Panc1 (cell line): ENCODE measurements at regions not wholly inside any gene's neighbourhood (a gene's known extent, or its start where the extent isn't known, plus 50 kb on each side); places are given as distances from the start of the nearest gene placed in this dataset.

ENCODE experiments used
- ATAC-seq: fragments of 200-7000 bp; cut with Tn5 transposase; 2 replicates; pipeline ENCODE4 v1.9.1; 2020; ENCODE audit warnings: mild to moderate bottlenecking, moderate library complexity
- BruUV-seq: library from RNA; stranded (reverse); fragments of 400-500 nt; replicated peaks from 2 replicates; lab custom pipeline; 2021; lab: Mats Ljungman, UMichigan
- CTCF ChIA-PET: fragments of 300-600 bp; sonication (Branson Sonifier 250); formaldehyde crosslinking; loops from one replicate; lab custom pipeline; 2022; ENCODE audit warnings: antibody characterized with exemption; lab: Charles Lee
- POLR2A ChIA-PET: fragments of 300-600 bp; sonication (Branson Sonifier 250); formaldehyde crosslinking; loops from one replicate; lab custom pipeline; 2022; ENCODE audit warnings: antibody characterized with exemption; lab: Charles Lee
- DNase-seq: peaks from one replicate; pipeline ENCODE4 v3.0.0-alpha.2; 2010; ENCODE audit warnings: low read depth, low spot score
- H3K27ac ChIP-seq: 2 replicates; pipeline ENCODE4 v1.5.1; 2011; ENCODE audit warnings: mild to moderate bottlenecking, low read length, inconsistent platforms
- H3K27me3 ChIP-seq: fragments of 200-500 bp; sonication (Bioruptor generic); 2 replicates; pipeline ENCODE4 v1.6.0; 2014; ENCODE audit warnings: low read length, inconsistent platforms; ENCODE audit not compliant: control insufficient read depth, insufficient read depth
- H3K36me3 ChIP-seq: fragments of 200-500 bp; sonication (Bioruptor generic); 2 replicates; pipeline ENCODE4 v1.5.1; 2014; ENCODE audit warnings: inconsistent platforms, mild to moderate bottlenecking, low read length, moderate library complexity; ENCODE audit not compliant: control insufficient read depth, insufficient read depth
- H3K4me1 ChIP-seq: 2 replicates; pipeline ENCODE4 v1.5.1; 2011; ENCODE audit warnings: inconsistent platforms, mild to moderate bottlenecking, low read length, moderate library complexity; ENCODE audit not compliant: control insufficient read depth, insufficient read depth
- H3K4me3 ChIP-seq, 2 experiments: 2 replicates each; pipeline ENCODE4 v1.5.1; 2011 to 2012; ENCODE audit warnings: low read depth in 2 of 2, low read length in 2 of 2, mild to moderate bottlenecking in 2 of 2, inconsistent platforms in 1 of 2, moderate library complexity in 1 of 2
- H3K9me3 ChIP-seq: fragments of 200-500 bp; sonication (Bioruptor generic); 2 replicates; pipeline ENCODE4 v1.5.1; 2014; ENCODE audit warnings: low read depth, mild to moderate bottlenecking, inconsistent platforms, low read length, moderate library complexity; ENCODE audit not compliant: control insufficient read depth, insufficient read depth
- POLR2AphosphoS5 ChIP-seq: IDR thresholded peaks from 2 replicates; pipeline ENCODE4 v1.6.1; 2012; ENCODE audit warnings: mild to moderate bottlenecking, low read depth, low read length, moderate library complexity
- SIN3A ChIP-seq: IDR thresholded peaks from 2 replicates; pipeline ENCODE4 v1.6.1; 2012; ENCODE audit warnings: low read depth, mild to moderate bottlenecking, low read length, moderate library complexity, borderline replicate concordance; ENCODE audit not compliant: insufficient read depth
- TCF7L2 ChIP-seq: IDR thresholded peaks from 2 replicates; pipeline ENCODE4 v1.6.1; 2011; ENCODE audit warnings: mild to moderate bottlenecking, low read depth, low read length, inconsistent platforms
- in situ Hi-C: cut with HindIII; loops from 2 replicates; pipeline ENCODE4 v1.10.0; 2016; ENCODE audit warnings: low sequenced_read_pairs, low pct_unique_long_range_greater_than_20kb
- intact Hi-C: fragments of 100-400 bp; cut with micrococcal nuclease; formaldehyde crosslinking; loops from one replicate; pipeline ENCODE4 v1.10.0; 2022; ENCODE audit not compliant: unreplicated experiment
- TF ChIP-seq, protein P1 (sequence below): fragments of 450-650 bp; IDR thresholded peaks from 2 replicates; pipeline ENCODE4 v1.5.1; 2017; ENCODE audit warnings: mild to moderate bottlenecking
- TF ChIP-seq, protein P2 (sequence below), 2 experiments: IDR thresholded peaks; 2 replicates each; pipeline ENCODE4 v1.6.1; 2011 to 2012; ENCODE audit warnings: low read depth in 2 of 2, control low read depth in 1 of 2, low read length in 1 of 2, mild to moderate bottlenecking in 1 of 2, moderate library complexity in 1 of 2; ENCODE audit not compliant: insufficient read depth in 1 of 2

DNA sequence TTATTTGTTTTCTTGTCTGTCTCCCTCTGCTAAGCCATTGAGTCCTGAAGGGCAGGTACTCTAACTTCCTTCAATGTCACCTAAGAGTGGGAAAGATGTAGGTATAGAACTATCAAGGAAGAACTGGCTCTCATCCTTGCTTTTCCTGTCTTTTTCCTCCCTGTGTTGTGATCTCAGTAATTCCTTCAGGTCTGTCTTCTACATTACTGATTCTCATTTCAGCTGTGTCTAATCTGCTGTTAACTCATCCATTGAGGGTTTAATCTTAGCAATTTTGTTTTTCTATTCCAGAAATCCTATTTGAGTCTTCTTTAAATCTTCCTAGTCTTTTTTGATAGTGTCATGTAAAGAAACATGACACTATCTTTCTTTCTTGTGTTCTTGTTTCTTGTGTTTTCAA, 124.5 kb upstream of the PLXNC1 start:
- no TSS peak for BruUV-seq
- no peaks in the 10 kb centered on the region for H3K36me3 ChIP-seq
- intact Hi-C loops, result no loop called here
- no peaks in the 10 kb centered on the region for H3K4me1 ChIP-seq
- no peak for DNase-seq
- H3K27me3 ChIP-seq, result no peaks in the 10 kb centered on the region
- ATAC-seq, result no peak
- ChIA-PET CTCF (no interaction called here), POLR2A (no interaction called here)
- H3K9me3 ChIP-seq, result peaks cover 18% of the 10 kb centered on the region
- no peak for TF ChIP-seq TCF7L2
- TF ChIP-seq, protein P1, sequence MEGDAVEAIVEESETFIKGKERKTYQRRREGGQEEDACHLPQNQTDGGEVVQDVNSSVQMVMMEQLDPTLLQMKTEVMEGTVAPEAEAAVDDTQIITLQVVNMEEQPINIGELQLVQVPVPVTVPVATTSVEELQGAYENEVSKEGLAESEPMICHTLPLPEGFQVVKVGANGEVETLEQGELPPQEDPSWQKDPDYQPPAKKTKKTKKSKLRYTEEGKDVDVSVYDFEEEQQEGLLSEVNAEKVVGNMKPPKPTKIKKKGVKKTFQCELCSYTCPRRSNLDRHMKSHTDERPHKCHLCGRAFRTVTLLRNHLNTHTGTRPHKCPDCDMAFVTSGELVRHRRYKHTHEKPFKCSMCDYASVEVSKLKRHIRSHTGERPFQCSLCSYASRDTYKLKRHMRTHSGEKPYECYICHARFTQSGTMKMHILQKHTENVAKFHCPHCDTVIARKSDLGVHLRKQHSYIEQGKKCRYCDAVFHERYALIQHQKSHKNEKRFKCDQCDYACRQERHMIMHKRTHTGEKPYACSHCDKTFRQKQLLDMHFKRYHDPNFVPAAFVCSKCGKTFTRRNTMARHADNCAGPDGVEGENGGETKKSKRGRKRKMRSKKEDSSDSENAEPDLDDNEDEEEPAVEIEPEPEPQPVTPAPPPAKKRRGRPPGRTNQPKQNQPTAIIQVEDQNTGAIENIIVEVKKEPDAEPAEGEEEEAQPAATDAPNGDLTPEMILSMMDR, result no peak
- in situ Hi-C loops, result no loop called here
- H3K4me3 ChIP-seq, result no peak overlapping the region
- no peak overlapping the region for H3K27ac ChIP-seq

DNA sequence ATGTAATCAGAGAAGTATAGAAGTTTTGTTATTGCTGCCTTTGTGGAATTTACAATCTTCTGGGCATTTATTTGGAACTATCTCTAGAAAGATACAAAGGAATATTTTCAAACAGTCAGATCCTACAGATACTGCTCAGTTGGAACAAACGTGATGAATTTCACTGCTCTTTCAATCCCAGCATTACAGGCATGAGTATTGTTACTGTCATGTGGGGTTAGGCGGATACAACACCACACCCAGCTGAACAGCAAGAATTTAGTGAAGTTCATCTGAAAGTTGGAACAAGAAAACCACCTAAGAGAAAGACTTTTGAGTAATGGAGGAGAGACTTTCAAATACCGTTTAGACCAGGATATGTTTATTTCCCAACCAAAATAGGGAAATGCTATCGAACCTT, 123.3 kb upstream of the PLXNC1 start:
- intact Hi-C loops (no loop called here), in situ Hi-C loops (no loop called here)
- ChIA-PET CTCF (no interaction called here), POLR2A (no interaction called here)
- Histone ChIP-seq H3K27me3 (no peaks in the 10 kb centered on the region), H3K36me3 (no peaks in the 10 kb centered on the region), H3K9me3 (peaks cover 18% of the 10 kb centered on the region), H3K27ac (no peak overlapping the region), H3K4me1 (no peaks in the 10 kb centered on the region), H3K4me3 (no peak overlapping the region)
- ATAC-seq (no peak), DNase-seq (no peak)
- TF ChIP-seq TCF7L2 (no peak), POLR2AphosphoS5 (no peak)
- TF ChIP-seq, protein P1, result no peak
- BruUV-seq, result no TSS peak

DNA sequence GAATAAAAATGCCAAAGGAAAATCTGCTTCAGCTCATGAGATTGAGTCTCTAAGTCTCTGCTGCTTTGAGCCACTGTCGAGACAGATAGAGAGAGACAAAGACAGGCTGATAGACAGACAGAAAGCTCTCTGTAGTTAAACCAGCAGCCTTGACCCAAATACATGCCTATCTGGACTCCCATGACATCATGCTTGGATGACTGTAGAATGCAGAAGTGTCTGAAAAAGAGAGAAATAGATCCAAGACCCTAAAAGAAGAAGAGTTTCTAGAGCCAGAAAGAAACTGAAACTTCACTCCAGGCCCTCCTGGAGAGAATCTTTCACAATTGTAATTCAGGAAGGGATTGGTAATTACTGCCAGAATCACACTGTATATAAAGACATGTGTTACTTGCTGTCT, 122.6 kb upstream of the PLXNC1 start:
- no peaks in the 10 kb centered on the region for H3K4me1 ChIP-seq
- no peaks in the 10 kb centered on the region for H3K36me3 ChIP-seq
- DNase-seq, result no peak
- in situ Hi-C loops (no loop called here), intact Hi-C loops (no loop called here)
- ATAC-seq, result no peak
- TF ChIP-seq, protein P1, result no peak
- no peak for TF ChIP-seq POLR2AphosphoS5
- TF ChIP-seq TCF7L2, result no peak
- no peak for TF ChIP-seq SIN3A
- TF ChIP-seq, protein P2, sequence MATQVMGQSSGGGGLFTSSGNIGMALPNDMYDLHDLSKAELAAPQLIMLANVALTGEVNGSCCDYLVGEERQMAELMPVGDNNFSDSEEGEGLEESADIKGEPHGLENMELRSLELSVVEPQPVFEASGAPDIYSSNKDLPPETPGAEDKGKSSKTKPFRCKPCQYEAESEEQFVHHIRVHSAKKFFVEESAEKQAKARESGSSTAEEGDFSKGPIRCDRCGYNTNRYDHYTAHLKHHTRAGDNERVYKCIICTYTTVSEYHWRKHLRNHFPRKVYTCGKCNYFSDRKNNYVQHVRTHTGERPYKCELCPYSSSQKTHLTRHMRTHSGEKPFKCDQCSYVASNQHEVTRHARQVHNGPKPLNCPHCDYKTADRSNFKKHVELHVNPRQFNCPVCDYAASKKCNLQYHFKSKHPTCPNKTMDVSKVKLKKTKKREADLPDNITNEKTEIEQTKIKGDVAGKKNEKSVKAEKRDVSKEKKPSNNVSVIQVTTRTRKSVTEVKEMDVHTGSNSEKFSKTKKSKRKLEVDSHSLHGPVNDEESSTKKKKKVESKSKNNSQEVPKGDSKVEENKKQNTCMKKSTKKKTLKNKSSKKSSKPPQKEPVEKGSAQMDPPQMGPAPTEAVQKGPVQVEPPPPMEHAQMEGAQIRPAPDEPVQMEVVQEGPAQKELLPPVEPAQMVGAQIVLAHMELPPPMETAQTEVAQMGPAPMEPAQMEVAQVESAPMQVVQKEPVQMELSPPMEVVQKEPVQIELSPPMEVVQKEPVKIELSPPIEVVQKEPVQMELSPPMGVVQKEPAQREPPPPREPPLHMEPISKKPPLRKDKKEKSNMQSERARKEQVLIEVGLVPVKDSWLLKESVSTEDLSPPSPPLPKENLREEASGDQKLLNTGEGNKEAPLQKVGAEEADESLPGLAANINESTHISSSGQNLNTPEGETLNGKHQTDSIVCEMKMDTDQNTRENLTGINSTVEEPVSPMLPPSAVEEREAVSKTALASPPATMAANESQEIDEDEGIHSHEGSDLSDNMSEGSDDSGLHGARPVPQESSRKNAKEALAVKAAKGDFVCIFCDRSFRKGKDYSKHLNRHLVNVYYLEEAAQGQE (IDR thresholded peaks at IDR 0.05; ENCODE audit: insufficient read depth in 1 of 2, low read depth in 2 of 2, low read length in 1 of 2), result no peak
- H3K27me3 ChIP-seq, result no peaks in the 10 kb centered on the region
- ChIA-PET POLR2A (no interaction called here), CTCF (no interaction called here)
- no peak overlapping the region for H3K4me3 ChIP-seq
- H3K9me3 ChIP-seq, result peaks cover 18% of the 10 kb centered on the region
- no TSS peak for BruUV-seq
- no peak overlapping the region for H3K27ac ChIP-seq
